ENCODE measurements at regions not wholly inside any gene's neighbourhood (a gene's known extent, or its start where the extent isn't known, plus 50 kb on each side); places are given as distances from the start of the nearest gene placed in this dataset.

GRCh38 chr5:8875722-8876121 is 670.2 kb downstream of the SEMA5A start:
- Histone ChIP-seq H3K4me3 (replicated peaks in 1 of 4; ENCODE audit: control extremely low read depth in 1 of 4, insufficient read depth in 1 of 4, low read depth in 3 of 4, low read length in 4 of 4) (no peak overlapping the region), H4K20me1 (ENCODE audit: control insufficient read depth, extremely low read depth, insufficient read depth, low read length) (no peaks in the 10 kb centered on the region), H3K36me3 (ENCODE audit: control insufficient read depth, insufficient read depth, low read length) (no peaks in the 10 kb centered on the region), H3K4me2 (ENCODE audit: extremely low read depth, insufficient read depth, low read length) (no peak overlapping the region), H3K9me3 (ENCODE audit: control insufficient read depth, insufficient read depth, low read depth, low read length) (no peaks in the 10 kb centered on the region), H2AFZ (ENCODE audit: low read length) (no peak overlapping the region), H3K27ac (ENCODE audit: insufficient read depth, low read length) (no peak overlapping the region), H3K79me2 (ENCODE audit: control insufficient read depth, insufficient read depth, low read length) (no peaks in the 10 kb centered on the region), H3K27me3 (ENCODE audit: control insufficient read depth, insufficient read depth, low read length) (no peaks in the 10 kb centered on the region), H3K4me1 (ENCODE audit: control insufficient read depth, extremely low read depth, insufficient read depth, low read length) (no peaks in the 10 kb centered on the region), H3K9ac (ENCODE audit: insufficient read depth, low read length) (no peak overlapping the region)
- DNase-seq (ENCODE audit: low read depth in 2 of 2), result no peak
- no peak for TF ChIP-seq CTCF (conservative IDR thresholded peaks at IDR 0.05 in 1 of 2, IDR thresholded peaks at IDR 0.05 in 1 of 2; ENCODE audit: low read depth in 1 of 2, low read length in 2 of 2)
- no peak for TF ChIP-seq EZH2 (IDR thresholded peaks at IDR 0.05; ENCODE audit: low read length, missing control alignments)

GRCh38 chr5:8879248-8879647 is 666.6 kb downstream of the SEMA5A start:
- Histone ChIP-seq H3K36me3 (ENCODE audit: control insufficient read depth, insufficient read depth, low read length) (no peaks in the 10 kb centered on the region), H3K9ac (ENCODE audit: insufficient read depth, low read length) (no peak overlapping the region), H4K20me1 (ENCODE audit: control insufficient read depth, extremely low read depth, insufficient read depth, low read length) (no peaks in the 10 kb centered on the region), H3K27me3 (ENCODE audit: control insufficient read depth, insufficient read depth, low read length) (no peaks in the 10 kb centered on the region), H3K9me3 (ENCODE audit: control insufficient read depth, insufficient read depth, low read depth, low read length) (no peaks in the 10 kb centered on the region), H3K4me2 (ENCODE audit: extremely low read depth, insufficient read depth, low read length) (no peak overlapping the region), H3K4me3 (replicated peaks in 1 of 4; ENCODE audit: control extremely low read depth in 1 of 4, insufficient read depth in 1 of 4, low read depth in 3 of 4, low read length in 4 of 4) (no peak overlapping the region), H2AFZ (ENCODE audit: low read length) (no peak overlapping the region), H3K4me1 (ENCODE audit: control insufficient read depth, extremely low read depth, insufficient read depth, low read length) (no peaks in the 10 kb centered on the region), H3K79me2 (ENCODE audit: control insufficient read depth, insufficient read depth, low read length) (no peaks in the 10 kb centered on the region), H3K27ac (ENCODE audit: insufficient read depth, low read length) (no peak overlapping the region)
- TF ChIP-seq CTCF (conservative IDR thresholded peaks at IDR 0.05 in 1 of 2, IDR thresholded peaks at IDR 0.05 in 1 of 2; ENCODE audit: low read depth in 1 of 2, low read length in 2 of 2) (no peak), EZH2 (IDR thresholded peaks at IDR 0.05; ENCODE audit: low read length, missing control alignments) (no peak)
- DNase-seq (ENCODE audit: low read depth in 2 of 2), result no peak

GRCh38 chr5:8884029-8884428 is 661.8 kb downstream of the SEMA5A start:
- no peak for TF ChIP-seq EZH2 (IDR thresholded peaks at IDR 0.05; ENCODE audit: low read length, missing control alignments)
- TF ChIP-seq CTCF (conservative IDR thresholded peaks at IDR 0.05 in 1 of 2, IDR thresholded peaks at IDR 0.05 in 1 of 2; ENCODE audit: low read depth in 1 of 2, low read length in 2 of 2), result peak in 1 of 2 donors; percentile 20
- H3K4me2 ChIP-seq (ENCODE audit: extremely low read depth, insufficient read depth, low read length), result no peak overlapping the region
- no peak overlapping the region for H3K27ac ChIP-seq (ENCODE audit: insufficient read depth, low read length)
- no peak overlapping the region for H3K4me3 ChIP-seq (replicated peaks in 1 of 4; ENCODE audit: control extremely low read depth in 1 of 4, insufficient read depth in 1 of 4, low read depth in 3 of 4, low read length in 4 of 4)
- no peaks in the 10 kb centered on the region for H3K36me3 ChIP-seq (ENCODE audit: control insufficient read depth, insufficient read depth, low read length)
- no peaks in the 10 kb centered on the region for H3K79me2 ChIP-seq (ENCODE audit: control insufficient read depth, insufficient read depth, low read length)
- H3K27me3 ChIP-seq (ENCODE audit: control insufficient read depth, insufficient read depth, low read length), result no peaks in the 10 kb centered on the region
- DNase-seq (ENCODE audit: low read depth in 2 of 2), result no peak
- no peaks in the 10 kb centered on the region for H3K4me1 ChIP-seq (ENCODE audit: control insufficient read depth, extremely low read depth, insufficient read depth, low read length)
- H2AFZ ChIP-seq (ENCODE audit: low read length), result no peak overlapping the region
- H3K9ac ChIP-seq (ENCODE audit: insufficient read depth, low read length), result no peak overlapping the region
- H4K20me1 ChIP-seq (ENCODE audit: control insufficient read depth, extremely low read depth, insufficient read depth, low read length), result no peaks in the 10 kb centered on the region
- H3K9me3 ChIP-seq (ENCODE audit: control insufficient read depth, insufficient read depth, low read depth, low read length), result no peaks in the 10 kb centered on the region

Measured in fibroblast of lung (primary cell).